IMR-90 (cell line): ENCODE measurements at regions not wholly inside any gene's neighbourhood (a gene's known extent, or its start where the extent isn't known, plus 50 kb on each side); places are given as distances from the start of the nearest gene placed in this dataset.

ENCODE experiments used
- BHLHE40 ChIP-seq: fragments of 150-350 bp; IDR thresholded peaks from 2 replicates; pipeline ENCODE4 v1.6.1; 2016; ENCODE audit warnings: mild to moderate bottlenecking, low read depth, low read length
- CEBPB ChIP-seq: IDR thresholded peaks from 2 replicates; pipeline ENCODE4 v1.6.1; 2012; ENCODE audit warnings: low read depth, low read length, improper control_type of control experiment
- CTCF ChIP-seq: conservative IDR thresholded peaks from 2 replicates; pipeline ENCODE4 v1.5.1; 2012; ENCODE audit warnings: mild to moderate bottlenecking, low read depth, low read length, improper control_type of control experiment
- MAFK ChIP-seq: IDR thresholded peaks from 2 replicates; pipeline ENCODE4 v1.6.1; 2012; ENCODE audit warnings: low read depth, low read length, improper control_type of control experiment
- POLR2A ChIP-seq: IDR thresholded peaks from 2 replicates; pipeline ENCODE4 v1.6.1; 2012; ENCODE audit warnings: mild to moderate bottlenecking, low read depth, low read length
- RAD21 ChIP-seq: IDR thresholded peaks from 2 replicates; pipeline ENCODE4 v1.6.1; 2012; ENCODE audit warnings: low read length, improper control_type of control experiment
- RCOR1 ChIP-seq: IDR thresholded peaks from 2 replicates; pipeline ENCODE4 v1.6.1; 2012; ENCODE audit warnings: mild to moderate bottlenecking, low read length, improper control_type of control experiment; ENCODE audit not compliant: insufficient replicate concordance
- TF ChIP-seq, protein P1 (sequence below): fragments of 150-350 bp; IDR thresholded peaks from 2 replicates; pipeline ENCODE4 v1.6.1; 2017; ENCODE audit warnings: mild to moderate bottlenecking, antibody characterized with exemption, low read length, low read depth

GRCh38 chr2:35820391-35820790 lies 535.2 kb upstream of the CRIM1 start:
- TF ChIP-seq RAD21 (no peak), POLR2A (no peak), CTCF (no peak), CEBPB (no peak), MAFK (no peak), BHLHE40 (no peak), RCOR1 (no peak)
- TF ChIP-seq, protein P1, sequence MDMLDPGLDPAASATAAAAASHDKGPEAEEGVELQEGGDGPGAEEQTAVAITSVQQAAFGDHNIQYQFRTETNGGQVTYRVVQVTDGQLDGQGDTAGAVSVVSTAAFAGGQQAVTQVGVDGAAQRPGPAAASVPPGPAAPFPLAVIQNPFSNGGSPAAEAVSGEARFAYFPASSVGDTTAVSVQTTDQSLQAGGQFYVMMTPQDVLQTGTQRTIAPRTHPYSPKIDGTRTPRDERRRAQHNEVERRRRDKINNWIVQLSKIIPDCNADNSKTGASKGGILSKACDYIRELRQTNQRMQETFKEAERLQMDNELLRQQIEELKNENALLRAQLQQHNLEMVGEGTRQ: no peak
